ENCODE measurements at regions not wholly inside any gene's neighbourhood (a gene's known extent, or its start where the extent isn't known, plus 50 kb on each side); places are given as distances from the start of the nearest gene placed in this dataset.

- Histone ChIP-seq H3K36me3 (no peaks in the 10 kb centered on the region), H3K4me1 (no peaks in the 10 kb centered on the region), H3K4me3 (no peak overlapping the region), H3K27ac (no peak overlapping the region), H3K27me3 (no peaks in the 10 kb centered on the region), H3K9me3 (no peaks in the 10 kb centered on the region)
- 15 to 53% methylated on average over 1 of the region's 1 CpG for WGBS, 2 donors
- TF ChIP-seq CTCF (IDR thresholded peaks at IDR 0.05) (no peak), POLR2A (IDR thresholded peaks at IDR 0.05) (no peak), POLR2AphosphoS5 (IDR thresholded peaks at IDR 0.05) (no peak)
- intact Hi-C loops (cut with DNase I): no loop called here
- DNase-seq: no peak
Measured at GRCh38 chr15:24039683-24040082, 352.6 kb upstream of the NDN start.

DNA sequence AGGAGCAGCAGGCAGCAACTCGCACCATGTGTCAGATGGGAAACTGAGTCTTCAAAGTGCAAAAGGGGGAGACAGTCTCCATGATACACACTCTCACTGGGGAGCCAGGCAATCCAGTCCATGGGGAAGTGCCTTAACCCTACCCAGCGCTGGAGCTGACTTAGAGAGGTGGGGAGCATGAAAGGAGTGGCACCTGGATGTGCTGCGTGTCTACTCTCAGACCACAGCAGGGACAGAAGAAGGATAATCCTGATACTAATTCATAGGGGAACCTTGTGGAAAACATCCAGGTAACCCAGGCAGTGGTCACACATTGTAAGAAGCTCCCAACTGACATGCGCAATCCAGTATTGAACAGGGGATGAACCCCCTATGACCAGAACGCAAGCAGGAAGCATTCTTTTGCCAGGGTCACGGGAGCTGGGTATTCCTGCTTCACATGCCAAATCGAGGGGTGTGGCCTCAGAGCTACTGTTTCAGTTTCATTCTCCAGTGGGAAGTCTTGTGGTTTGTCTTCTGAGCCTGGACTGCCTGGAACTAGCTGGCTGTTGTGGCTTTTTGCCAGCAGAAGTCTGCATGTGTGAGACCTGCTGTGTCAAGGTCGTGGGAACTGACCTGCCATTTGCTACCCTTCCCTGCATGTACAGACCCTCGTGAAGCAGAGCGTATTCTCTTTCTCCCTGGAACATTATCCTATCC lies 367.6 kb upstream of the NDN start:
- intact Hi-C loops (cut with DNase I): no loop called here
- Histone ChIP-seq H3K9me3 (no peaks in the 10 kb centered on the region), H3K4me3 (no peak overlapping the region), H3K4me1 (no peaks in the 10 kb centered on the region), H3K36me3 (no peaks in the 10 kb centered on the region), H3K27me3 (no peaks in the 10 kb centered on the region), H3K27ac (no peak overlapping the region)
- TF ChIP-seq CTCF (IDR thresholded peaks at IDR 0.05): no peak
- no peak for TF ChIP-seq POLR2A (IDR thresholded peaks at IDR 0.05)
- TF ChIP-seq POLR2AphosphoS5 (IDR thresholded peaks at IDR 0.05): no peak
- no peak for TF ChIP-seq EP300 (IDR thresholded peaks at IDR 0.05)
- DNase-seq: no peak
- WGBS, 2 donors: 33 to 64% methylated on average over 10 of the region's 10 CpGs

DNA sequence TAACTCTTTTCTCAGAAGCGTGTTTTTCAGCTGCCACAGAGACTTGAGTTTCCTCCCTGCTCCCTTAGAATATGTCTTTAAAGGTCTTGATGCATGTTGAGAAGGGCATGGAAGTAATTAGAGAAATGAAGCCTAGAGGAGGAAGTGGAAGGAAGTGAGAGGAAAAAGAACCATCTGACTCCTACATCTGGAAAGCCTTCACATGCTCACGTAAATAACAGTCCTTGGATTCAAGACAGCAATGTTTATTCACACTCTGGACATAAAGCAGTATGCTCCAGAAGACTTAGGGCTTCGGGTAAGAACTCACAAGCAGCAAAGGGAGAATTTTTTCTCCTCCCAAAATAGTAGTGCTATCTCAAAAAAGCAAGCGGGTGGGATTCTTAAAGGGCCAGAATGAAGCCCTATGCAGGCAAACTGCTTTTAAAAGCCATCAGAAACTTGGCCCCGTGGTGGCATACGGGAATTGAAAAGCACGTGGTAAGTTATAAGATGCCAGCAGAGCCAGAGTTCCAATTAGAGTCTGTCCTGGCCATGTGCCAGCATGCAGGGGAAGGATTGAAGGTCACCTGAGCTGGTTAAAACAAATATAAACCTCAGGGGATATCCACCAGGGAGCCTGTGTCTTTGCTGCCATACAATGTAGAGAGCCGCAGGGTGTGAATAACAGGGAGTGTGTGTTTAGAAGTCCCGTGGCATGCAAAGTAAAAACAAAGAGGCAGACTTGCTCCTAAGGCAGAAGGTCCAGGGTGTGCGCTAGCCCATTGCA lies 380.8 kb upstream of the NDN start:
- Histone ChIP-seq H3K27ac (no peak overlapping the region), H3K4me1 (no peaks in the 10 kb centered on the region), H3K36me3 (no peaks in the 10 kb centered on the region), H3K27me3 (no peaks in the 10 kb centered on the region), H3K4me3 (no peak overlapping the region), H3K9me3 (peaks cover 0 to 5% (median 0%) of the 10 kb centered on the region in 4 donors)
- 36 to 68% methylated on average over 10 of the region's 10 CpGs for WGBS, 2 donors
- no peak for DNase-seq
- intact Hi-C loops (cut with DNase I): no loop called here
- TF ChIP-seq POLR2AphosphoS5 (IDR thresholded peaks at IDR 0.05): no peak
- no peak for TF ChIP-seq CTCF (IDR thresholded peaks at IDR 0.05)
- no peak for TF ChIP-seq EP300 (IDR thresholded peaks at IDR 0.05)
- TF ChIP-seq POLR2A (IDR thresholded peaks at IDR 0.05): no peak

DNA sequence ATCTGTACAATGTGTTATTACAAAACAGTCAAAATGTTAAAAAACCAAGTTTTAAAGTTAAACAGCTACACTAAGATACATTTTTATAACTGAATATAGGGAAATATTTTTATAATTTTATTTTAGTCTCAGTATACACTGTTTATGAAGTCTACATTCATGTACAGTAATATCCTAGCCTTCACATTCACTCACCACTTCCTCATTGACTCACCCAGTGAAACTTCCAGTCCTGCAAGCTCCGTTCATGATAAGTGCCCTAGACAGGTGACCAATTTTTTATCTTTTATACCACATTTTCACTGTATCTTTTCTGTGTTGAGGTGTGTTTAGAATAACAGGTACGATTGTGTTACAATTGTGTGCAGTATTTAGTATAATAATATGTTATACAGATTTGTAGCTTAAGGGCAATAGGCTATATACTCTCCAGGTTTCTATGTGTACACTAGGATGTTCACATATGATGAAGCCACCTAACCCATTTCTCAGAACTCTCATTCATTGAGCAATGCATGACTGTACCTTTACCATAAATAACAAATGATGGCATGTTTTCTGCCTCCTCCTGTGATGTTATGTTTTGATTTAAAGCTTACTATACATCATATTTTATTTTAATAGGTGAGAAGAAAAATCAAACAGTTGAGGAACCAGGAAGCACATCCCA lies 388.4 kb upstream of the NDN start:
- no peaks in the 10 kb centered on the region for H3K4me1 ChIP-seq
- DNase-seq: no peak
- WGBS, 2 donors: 16 to 53% methylated on average over 2 of the region's 2 CpGs
- intact Hi-C loops (cut with DNase I): no loop called here
- no peaks in the 10 kb centered on the region for H3K27me3 ChIP-seq
- H3K9me3 ChIP-seq: no peaks in the 10 kb centered on the region
- H3K4me3 ChIP-seq: no peak overlapping the region
- H3K36me3 ChIP-seq: no peaks in the 10 kb centered on the region
- no peak overlapping the region for H3K27ac ChIP-seq
- TF ChIP-seq CTCF (IDR thresholded peaks at IDR 0.05) (no peak), POLR2AphosphoS5 (IDR thresholded peaks at IDR 0.05) (no peak), POLR2A (IDR thresholded peaks at IDR 0.05) (no peak), EP300 (IDR thresholded peaks at IDR 0.05) (no peak)

Measured in sigmoid colon (tissue), 6 donors.